Endodermal cell (in vitro differentiated cells): ENCODE measurements at regions not wholly inside any gene's neighbourhood (a gene's known extent, or its start where the extent isn't known, plus 50 kb on each side); places are given as distances from the start of the nearest gene placed in this dataset.

ENCODE experiments used
- DNase-seq: peaks from one replicate; pipeline ENCODE4 v3.0.0-alpha.2; 2017
- H3K27ac ChIP-seq: 2 replicates; pipeline ENCODE4 v1.5.1; 2013; ENCODE audit warnings: mild to moderate bottlenecking, low read depth, low read length, moderate library complexity
- H3K27me3 ChIP-seq: 2 replicates; pipeline ENCODE4 v1.6.1; 2013; ENCODE audit warnings: mild to moderate bottlenecking, low read length, moderate library complexity; ENCODE audit not compliant: insufficient read depth, control insufficient read depth, poor library complexity, severe bottlenecking
- H3K36me3 ChIP-seq: 2 replicates; pipeline ENCODE4 v1.7.0; 2013; ENCODE audit warnings: mild to moderate bottlenecking, low read length, moderate library complexity; ENCODE audit not compliant: control insufficient read depth, insufficient read depth
- H3K4me1 ChIP-seq: one replicate; pipeline ENCODE4 v1.7.0; 2013; ENCODE audit warnings: low read length; ENCODE audit not compliant: control insufficient read depth, insufficient read depth
- H3K4me3 ChIP-seq: 2 replicates; pipeline ENCODE4 v1.5.1; 2013; ENCODE audit warnings: mild to moderate bottlenecking, low read length, moderate library complexity
- H3K9ac ChIP-seq: 2 replicates; pipeline ENCODE4 v1.6.1; 2013; ENCODE audit warnings: mild to moderate bottlenecking, low read length, moderate library complexity; ENCODE audit not compliant: poor library complexity, severe bottlenecking; ENCODE audit errors: extremely low read depth
- H3K9me3 ChIP-seq: 2 replicates; pipeline ENCODE4 v1.6.1; 2013; ENCODE audit warnings: mild to moderate bottlenecking, low read length, moderate library complexity; ENCODE audit not compliant: control insufficient read depth
- H3K27ac Mint-ChIP-seq: 2 replicates; pipeline ENCODE4 v1.8.0; 2020; ENCODE audit warnings: mixed read lengths
- H3K27me3 Mint-ChIP-seq: 2 replicates; pipeline ENCODE4 v1.8.0; 2021; ENCODE audit warnings: mild to moderate bottlenecking, mixed read lengths; ENCODE audit not compliant: insufficient read depth
- H3K36me3 Mint-ChIP-seq: 2 replicates; pipeline ENCODE4 v1.8.0; 2020; ENCODE audit warnings: low read depth, mixed read lengths
- H3K4me1 Mint-ChIP-seq: 2 replicates; pipeline ENCODE4 v1.8.0; 2020; ENCODE audit warnings: mixed read lengths
- H3K4me3 Mint-ChIP-seq: 2 replicates; pipeline ENCODE4 v1.8.0; 2020; ENCODE audit warnings: mild to moderate bottlenecking, moderate library complexity, mixed read lengths
- H3K9me3 Mint-ChIP-seq: 2 replicates; pipeline ENCODE4 v1.8.0; 2020; ENCODE audit warnings: mild to moderate bottlenecking, mixed read lengths
- WGBS, 2 experiments: methylation state at CpG; one replicate each; pipeline versions ENCODE4 v1.1.5 to v1.1.7; 2013; ENCODE audit warnings: missing lambda C conversion rate in 2 of 2, mixed read lengths in 1 of 2; ENCODE audit not compliant: insufficient coverage in 1 of 2, insufficient read length in 1 of 2; 5-methylcytosine and 5-hydroxymethylcytosine counted together
- TF ChIP-seq, protein P1 (sequence below): fragments of 200-600 bp; sonication (generic); conservative IDR thresholded peaks from 2 replicates; pipeline ENCODE4 v1.5.0; 2021; ENCODE audit warnings: antibody characterized with exemption, mild to moderate bottlenecking

GRCh38 chr6:114844359-114844758, 501.5 kb upstream of the HS3ST5 start:
- H3K27ac ChIP-seq = no peak overlapping the region
- Mint-ChIP-seq H3K9me3 (peaks cover 20% of the 10 kb centered on the region), H3K27ac (no peak overlapping the region), H3K27me3 (peaks cover 6% of the 10 kb centered on the region), H3K4me3 (no peak overlapping the region), H3K36me3 (peaks cover 3% of the 10 kb centered on the region), H3K4me1 (no peaks in the 10 kb centered on the region)
- H3K27me3 ChIP-seq = no peaks in the 10 kb centered on the region
- DNase-seq = no peak
- peaks cover 9% of the 10 kb centered on the region for H3K9me3 ChIP-seq
- H3K4me3 ChIP-seq = no peak overlapping the region
- H3K36me3 ChIP-seq = no peaks in the 10 kb centered on the region
- no peak overlapping the region for H3K9ac ChIP-seq
- TF ChIP-seq, protein P1, sequence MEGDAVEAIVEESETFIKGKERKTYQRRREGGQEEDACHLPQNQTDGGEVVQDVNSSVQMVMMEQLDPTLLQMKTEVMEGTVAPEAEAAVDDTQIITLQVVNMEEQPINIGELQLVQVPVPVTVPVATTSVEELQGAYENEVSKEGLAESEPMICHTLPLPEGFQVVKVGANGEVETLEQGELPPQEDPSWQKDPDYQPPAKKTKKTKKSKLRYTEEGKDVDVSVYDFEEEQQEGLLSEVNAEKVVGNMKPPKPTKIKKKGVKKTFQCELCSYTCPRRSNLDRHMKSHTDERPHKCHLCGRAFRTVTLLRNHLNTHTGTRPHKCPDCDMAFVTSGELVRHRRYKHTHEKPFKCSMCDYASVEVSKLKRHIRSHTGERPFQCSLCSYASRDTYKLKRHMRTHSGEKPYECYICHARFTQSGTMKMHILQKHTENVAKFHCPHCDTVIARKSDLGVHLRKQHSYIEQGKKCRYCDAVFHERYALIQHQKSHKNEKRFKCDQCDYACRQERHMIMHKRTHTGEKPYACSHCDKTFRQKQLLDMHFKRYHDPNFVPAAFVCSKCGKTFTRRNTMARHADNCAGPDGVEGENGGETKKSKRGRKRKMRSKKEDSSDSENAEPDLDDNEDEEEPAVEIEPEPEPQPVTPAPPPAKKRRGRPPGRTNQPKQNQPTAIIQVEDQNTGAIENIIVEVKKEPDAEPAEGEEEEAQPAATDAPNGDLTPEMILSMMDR = no peak
- H3K4me1 ChIP-seq = no peaks in the 10 kb centered on the region
- WGBS, 2 experiments = 100% methylated on average over 1 of the region's 1 CpG; no CpG with 5 or more reads in 1 of the 2 experiments

DNA sequence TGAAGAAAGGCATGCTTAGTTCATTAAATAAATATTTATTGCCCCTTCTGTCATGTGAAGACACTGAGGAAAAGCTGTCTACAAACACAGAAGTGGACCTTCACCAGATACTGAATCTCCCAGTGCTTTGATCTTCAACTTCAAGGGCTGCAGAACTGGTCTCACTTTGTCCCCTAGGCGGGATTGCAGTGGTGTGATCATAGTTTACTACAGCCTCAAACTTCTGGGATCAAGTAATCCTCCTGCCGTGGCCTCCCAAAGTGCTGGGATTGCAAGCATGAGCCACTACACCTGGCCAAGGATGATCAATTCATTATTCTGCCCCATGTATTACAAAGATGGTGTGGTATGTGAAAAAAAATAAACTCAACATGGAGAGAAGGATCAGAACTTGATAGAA, 496.2 kb upstream of the HS3ST5 start:
- WGBS, 2 experiments = 57 to 91% methylated on average over 1 to 2 of the region's 2 CpGs

DNA sequence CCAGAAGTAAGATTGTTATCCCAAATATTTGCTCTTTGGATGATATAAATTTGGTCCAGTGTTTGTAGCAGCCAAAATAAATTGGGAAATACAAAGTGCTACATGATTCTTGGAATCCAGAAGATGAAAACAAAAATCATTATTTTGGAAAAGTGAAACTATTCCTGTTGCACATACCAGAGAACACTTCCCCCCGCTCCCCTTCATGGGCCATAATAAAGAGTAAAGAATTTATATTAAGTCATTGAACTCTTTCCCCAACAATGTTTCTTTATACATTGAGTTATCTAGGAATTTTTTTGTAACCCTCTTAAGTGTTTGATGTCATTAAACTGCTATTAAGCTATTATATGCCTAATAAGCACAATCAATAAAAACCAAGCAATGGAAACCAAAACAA, 490.4 kb upstream of the HS3ST5 start:
- Histone ChIP-seq H3K4me1 (peaks cover 2% of the 10 kb centered on the region), H3K9me3 (no peaks in the 10 kb centered on the region), H3K36me3 (no peaks in the 10 kb centered on the region), H3K4me3 (no peak overlapping the region), H3K27ac (no peak overlapping the region), H3K27me3 (no peaks in the 10 kb centered on the region), H3K9ac (no peak overlapping the region)
- whole genome bisulfite sequencing, 2 experiments = no CpG with 5 or more reads among the region's 1 CpG
- Mint-ChIP-seq H3K4me1 (peaks cover 17% of the 10 kb centered on the region), H3K36me3 (no peaks in the 10 kb centered on the region), H3K4me3 (no peak overlapping the region), H3K9me3 (no peaks in the 10 kb centered on the region), H3K27ac (no peak overlapping the region), H3K27me3 (peaks cover 11% of the 10 kb centered on the region)
- TF ChIP-seq, protein P1 = no peak
- no peak for DNase-seq

More for the DNA sequence above, 496.2 kb upstream of the HS3ST5 start:
- Mint-ChIP-seq H3K4me3 (no peak overlapping the region), H3K36me3 (peaks cover 3% of the 10 kb centered on the region), H3K27ac (no peak overlapping the region), H3K4me1 (peaks cover 7% of the 10 kb centered on the region), H3K27me3 (peaks cover 7% of the 10 kb centered on the region), H3K9me3 (peaks cover 20% of the 10 kb centered on the region)
- Histone ChIP-seq H3K9ac (no peak overlapping the region), H3K4me1 (peaks cover 2% of the 10 kb centered on the region), H3K27me3 (no peaks in the 10 kb centered on the region), H3K9me3 (peaks cover 9% of the 10 kb centered on the region), H3K27ac (no peak overlapping the region), H3K4me3 (no peak overlapping the region), H3K36me3 (no peaks in the 10 kb centered on the region)
- TF ChIP-seq, protein P1 = no peak
- no peak for DNase-seq
